ENCODE measurements at regions not wholly inside any gene's neighbourhood (a gene's known extent, or its start where the extent isn't known, plus 50 kb on each side); places are given as distances from the start of the nearest gene placed in this dataset.
"Not testable (repeated sequence)": the region's sequence is repeated elsewhere in the genome, so short reads cannot be mapped to it uniquely, and the experiment has no call there.

DNA sequence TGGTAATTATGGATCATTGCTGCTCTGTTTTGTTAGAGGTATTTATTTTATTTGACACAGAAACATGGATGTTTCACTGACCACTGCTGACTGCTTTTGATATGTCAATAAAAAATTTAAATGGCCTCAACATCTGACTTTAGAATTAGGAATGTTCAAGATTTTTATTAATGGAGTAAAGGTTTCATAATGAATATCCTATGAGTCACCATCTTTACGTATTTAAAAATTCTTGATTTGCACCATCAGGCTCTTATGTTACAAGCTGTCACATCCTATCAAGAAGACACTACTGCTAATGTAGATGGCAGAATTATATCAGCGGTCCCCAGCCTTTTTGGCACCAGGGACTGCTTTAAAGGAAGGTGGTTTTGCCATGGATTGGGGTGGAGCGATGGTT is 578.7 kb upstream of the NRP1 start:
- no peak for DNase-seq

GRCh38 chr10:33909476-33909875 is 575.0 kb upstream of the NRP1 start:
- DNase-seq = not testable (repeated sequence)

DNA sequence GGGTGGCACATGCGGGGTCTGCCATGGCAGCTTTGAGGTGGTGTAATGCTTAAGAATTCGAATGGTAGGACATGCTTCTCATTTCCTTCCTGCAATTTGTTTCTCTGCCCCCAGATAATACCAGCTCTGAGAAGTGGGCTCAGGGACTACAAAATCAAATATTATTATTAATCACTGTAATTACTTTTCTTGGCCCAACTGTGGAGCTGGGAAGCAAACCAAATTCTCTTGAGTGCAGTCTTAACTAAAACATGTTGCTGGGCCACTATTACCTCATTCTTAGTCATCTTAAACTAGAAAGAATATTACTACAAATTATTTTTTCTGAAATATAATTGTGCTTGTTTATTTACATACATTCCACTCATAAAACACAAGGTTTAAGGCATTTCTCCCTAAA is 566.7 kb upstream of the NRP1 start:
- DNase-seq = peak in 1 of 58 donors; percentile 0

- peak in 1 of 58 donors; percentile 1 for DNase-seq
These were observed 566.1 kb upstream of the NRP1 start for GRCh38 chr10:33900596-33900995.

DNA sequence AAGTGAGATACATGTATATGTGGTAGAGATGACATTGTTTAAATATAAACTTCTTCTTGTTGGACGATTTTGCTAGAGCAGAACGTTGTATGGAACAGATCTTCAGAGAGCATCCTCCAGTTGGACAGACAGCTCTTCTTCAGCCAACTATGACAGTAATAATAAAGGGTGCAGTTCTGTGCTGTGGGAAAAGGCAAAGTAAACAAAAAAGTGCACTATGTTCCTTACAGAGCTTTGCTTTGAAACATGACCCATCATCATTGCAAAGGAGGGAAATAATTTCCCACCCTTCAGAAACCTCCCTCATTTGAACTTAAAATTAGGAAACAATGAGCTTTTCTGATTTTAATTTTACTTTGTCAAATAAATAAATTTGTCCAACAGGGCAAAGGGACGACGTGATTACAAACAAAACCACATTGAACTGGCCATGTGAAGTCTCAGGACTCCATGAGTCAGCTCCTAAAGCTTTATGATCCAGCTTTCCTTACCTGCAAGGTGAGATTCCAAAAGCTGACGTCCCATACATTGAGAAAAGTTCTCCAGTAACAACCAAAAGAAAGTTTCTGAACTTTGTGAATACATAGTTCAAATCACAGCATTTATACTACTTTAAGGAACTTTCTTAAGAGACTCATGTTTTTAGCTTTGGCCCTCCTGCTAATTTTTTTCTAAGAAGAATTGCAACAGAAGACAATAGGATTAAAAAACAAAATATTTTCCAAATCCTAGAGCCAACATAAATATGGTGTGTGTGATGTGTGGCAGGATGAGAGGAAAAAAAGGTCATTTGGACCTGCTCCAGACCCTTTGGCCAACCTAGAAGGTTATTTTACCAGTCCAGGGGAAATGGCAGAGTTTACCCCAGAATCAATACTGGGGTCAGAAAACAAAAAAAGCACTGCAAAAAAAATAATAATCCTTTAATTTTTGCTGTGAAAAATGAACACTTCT is 565.4 kb upstream of the NRP1 start:
- no peak for DNase-seq

- no peak for DNase-seq
These were observed 562.9 kb upstream of the NRP1 start for GRCh38 chr10:33897291-33897752.

GRCh38 chr10:33893506-33893905 is 559.0 kb upstream of the NRP1 start:
- no peak for DNase-seq

GRCh38 chr10:33889371-33889770 is 554.9 kb upstream of the NRP1 start:
- no peak for DNase-seq

DNA sequence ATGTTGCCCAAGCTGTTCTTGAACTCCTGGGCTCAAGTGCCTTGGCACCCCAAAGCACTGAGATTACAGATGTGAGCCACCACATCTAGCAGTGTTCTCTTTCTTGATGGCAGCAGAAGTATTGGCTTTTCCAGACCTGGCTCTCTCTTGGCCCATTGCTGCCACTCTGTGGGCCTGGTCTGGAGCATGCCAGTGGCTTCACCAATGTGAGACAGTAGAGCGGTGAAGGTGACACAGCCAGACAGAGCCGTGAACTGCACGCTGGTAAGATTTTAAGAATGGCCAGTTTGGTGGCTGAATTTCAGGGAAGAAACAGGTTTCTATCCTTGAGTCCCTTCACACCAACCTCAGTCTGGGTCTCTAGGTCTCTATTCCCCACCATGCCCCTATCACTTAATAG is 552.7 kb upstream of the NRP1 start:
- no peak for DNase-seq

GRCh38 chr10:33886299-33886698 is 551.8 kb upstream of the NRP1 start:
- DNase-seq = no peak

GRCh38 chr10:33884604-33885003 is 550.1 kb upstream of the NRP1 start:
- DNase-seq = no peak

GRCh38 chr10:33883881-33884280 is 549.4 kb upstream of the NRP1 start:
- DNase-seq = no peak

- no peak for DNase-seq
These were observed 548.5 kb upstream of the NRP1 start for GRCh38 chr10:33882996-33883395.

DNA sequence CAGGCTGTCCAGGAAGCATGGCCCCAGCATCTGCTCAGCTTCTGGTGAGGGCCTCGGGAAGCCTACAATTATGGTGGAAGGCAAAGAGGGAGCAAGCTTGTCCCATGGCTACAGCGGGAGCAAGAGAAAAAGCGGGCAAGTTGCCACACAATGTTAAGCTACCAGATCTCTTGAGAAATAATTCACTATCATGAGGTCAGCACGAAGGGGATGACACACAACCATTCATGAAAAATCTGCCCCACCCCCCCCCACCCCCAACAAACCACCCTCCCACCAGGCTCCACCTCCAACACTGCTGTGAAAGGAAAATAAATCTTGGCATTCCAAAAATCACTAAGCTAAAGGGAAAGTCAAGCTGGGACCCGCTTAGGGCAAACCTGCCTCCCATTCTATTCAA is 545.8 kb upstream of the NRP1 start:
- no peak for DNase-seq

- no peak for DNase-seq
These were observed 543.8 kb upstream of the NRP1 start for GRCh38 chr10:33878238-33878786.

GRCh38 chr10:33876584-33877400 is 542.3 kb upstream of the NRP1 start:
- DNase-seq = no peak

GRCh38 chr10:33875924-33876583 is 541.6 kb upstream of the NRP1 start:
- DNase-seq = no peak

GRCh38 chr10:33871061-33871956 is 536.8 kb upstream of the NRP1 start:
- DNase-seq = no peak

DNA sequence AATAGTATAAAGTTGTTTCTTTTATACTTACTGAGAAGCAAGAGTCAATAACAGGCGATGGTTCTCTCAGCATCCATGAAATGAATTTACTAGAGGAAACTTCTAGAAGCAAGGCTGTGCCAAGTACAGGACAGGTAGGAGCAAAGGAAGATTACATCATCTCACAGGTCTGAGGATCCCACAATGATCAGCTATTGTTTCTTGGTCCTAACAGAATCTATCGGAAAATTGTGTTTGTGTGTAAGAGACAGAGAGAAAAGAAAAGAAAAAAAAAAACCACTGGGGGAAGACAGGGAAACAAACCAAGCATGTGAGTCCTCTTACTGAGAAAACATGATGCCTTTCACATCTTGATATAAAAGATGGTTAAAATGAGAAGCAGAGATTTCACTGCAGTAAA is 535.0 kb upstream of the NRP1 start:
- DNase-seq = no peak

GRCh38 chr10:33869028-33869427 is 534.6 kb upstream of the NRP1 start:
- DNase-seq = no peak

Measured in anterior cingulate cortex (tissue), 58 donors.